Spinal cord (tissue), 9 donors: ENCODE measurements at regions not wholly inside any gene's neighbourhood (a gene's known extent, or its start where the extent isn't known, plus 50 kb on each side); places are given as distances from the start of the nearest gene placed in this dataset.
A peak's percentile ranks its signal among the peaks of the same experiment; 100 is the strongest.

Experiments used
- DNase-seq, 6 donors: peaks; one replicate each; pipeline versions ENCODE4 v3.0.0 to v3.0.0-alpha.2; 2013 to 2015; ENCODE audit warnings: low spot score in 6 of 6, low read depth in 4 of 6
- H3K27ac ChIP-seq: one replicate; pipeline ENCODE4 v1.5.1; 2013; ENCODE audit warnings: low read depth, low read length, control low read depth
- H3K27me3 ChIP-seq: one replicate; pipeline ENCODE4 v1.6.1; 2013; ENCODE audit warnings: low read length; ENCODE audit not compliant: control insufficient read depth, insufficient read depth
- H3K36me3 ChIP-seq: one replicate; pipeline ENCODE4 v1.6.1; 2013; ENCODE audit warnings: low read length; ENCODE audit not compliant: control insufficient read depth, insufficient read depth
- H3K4me1 ChIP-seq: one replicate; pipeline ENCODE4 v1.6.1; 2013; ENCODE audit warnings: low read length; ENCODE audit not compliant: control insufficient read depth, insufficient read depth
- H3K4me3 ChIP-seq: one replicate; pipeline ENCODE4 v1.5.1; 2013; ENCODE audit warnings: low read depth, low read length, control low read depth
- H3K9me3 ChIP-seq: one replicate; pipeline ENCODE4 v1.6.1; 2013; ENCODE audit warnings: low read length; ENCODE audit not compliant: control insufficient read depth, insufficient read depth
- WGBS: methylation state at CpG from one replicate; pipeline ENCODE4 v1.1.5; 2013; ENCODE audit warnings: missing lambda C conversion rate; ENCODE audit not compliant: insufficient coverage; 5-methylcytosine and 5-hydroxymethylcytosine counted together
- donor health status: healthy.

DNA sequence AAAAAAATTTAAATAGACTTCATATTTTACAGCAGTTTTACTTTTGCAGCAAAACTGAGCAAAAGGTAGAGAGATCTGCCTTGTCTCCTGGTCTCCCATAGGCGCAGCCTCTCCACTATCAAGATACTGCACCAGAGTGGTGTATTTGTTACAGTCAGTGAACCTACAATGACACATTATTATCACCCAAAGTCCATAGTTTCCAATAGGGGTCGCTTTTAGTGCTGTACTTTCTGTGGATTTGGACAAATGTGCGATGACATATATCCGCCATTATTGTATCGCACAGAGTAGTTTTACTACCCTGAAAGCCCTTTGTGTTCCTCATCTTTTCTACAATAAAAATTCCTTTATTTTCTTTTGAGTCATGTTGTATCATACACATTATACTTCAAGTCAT, 153.2 kb upstream of the CCDC179 start:
- Histone ChIP-seq H3K4me3 (no peak overlapping the region), H3K4me1 (no peaks in the 10 kb centered on the region)

GRCh38 chr11:23021287-23021863, 161.1 kb upstream of the CCDC179 start:
- no peaks in the 10 kb centered on the region for H3K4me1 ChIP-seq
- H3K27me3 ChIP-seq, result no peaks in the 10 kb centered on the region
- H3K9me3 ChIP-seq, result no peaks in the 10 kb centered on the region
- WGBS, result no CpG with 5 or more reads among the region's 4 CpGs
- H3K27ac ChIP-seq, result no peak overlapping the region
- H3K36me3 ChIP-seq, result no peaks in the 10 kb centered on the region
- DNase-seq, result peak in 4 of 6 donors; percentile 2 to 69 (median 31)
- no peak overlapping the region for H3K4me3 ChIP-seq

More for the DNA sequence above, 153.2 kb upstream of the CCDC179 start:
- WGBS, result no CpG with 5 or more reads among the region's 5 CpGs
- no peak for DNase-seq
- Histone ChIP-seq H3K27ac (no peak overlapping the region), H3K9me3 (no peaks in the 10 kb centered on the region), H3K27me3 (no peaks in the 10 kb centered on the region), H3K36me3 (no peaks in the 10 kb centered on the region)

DNA sequence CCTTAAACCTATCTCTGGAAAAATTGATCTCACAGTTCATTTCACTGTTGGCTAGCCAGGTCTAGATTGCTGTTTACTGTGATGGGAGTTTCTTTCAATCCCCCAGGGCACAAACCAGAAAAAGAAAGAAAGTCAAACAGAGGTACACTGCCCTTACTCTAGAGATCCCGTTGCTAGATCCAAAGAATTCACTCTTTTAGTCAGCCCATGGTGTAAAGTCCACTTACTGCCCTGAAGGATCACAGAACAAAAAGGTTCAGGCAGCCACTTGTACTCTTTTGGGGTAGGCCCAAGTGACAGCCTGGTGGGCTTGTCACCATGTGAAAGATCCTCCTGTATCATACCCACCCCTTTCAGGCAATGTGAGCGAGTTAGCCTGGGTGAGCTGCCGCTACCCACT, 162.6 kb upstream of the CCDC179 start:
- no peak for DNase-seq
- 83% methylated on average over 1 of the region's 3 CpGs for WGBS
- Histone ChIP-seq H3K36me3 (no peaks in the 10 kb centered on the region), H3K4me3 (no peak overlapping the region), H3K9me3 (no peaks in the 10 kb centered on the region), H3K4me1 (no peaks in the 10 kb centered on the region), H3K27ac (no peak overlapping the region), H3K27me3 (no peaks in the 10 kb centered on the region)

GRCh38 chr11:23023319-23023718, 163.0 kb upstream of the CCDC179 start:
- no CpG with 5 or more reads among the region's 2 CpGs for WGBS
- no peak for DNase-seq

DNA sequence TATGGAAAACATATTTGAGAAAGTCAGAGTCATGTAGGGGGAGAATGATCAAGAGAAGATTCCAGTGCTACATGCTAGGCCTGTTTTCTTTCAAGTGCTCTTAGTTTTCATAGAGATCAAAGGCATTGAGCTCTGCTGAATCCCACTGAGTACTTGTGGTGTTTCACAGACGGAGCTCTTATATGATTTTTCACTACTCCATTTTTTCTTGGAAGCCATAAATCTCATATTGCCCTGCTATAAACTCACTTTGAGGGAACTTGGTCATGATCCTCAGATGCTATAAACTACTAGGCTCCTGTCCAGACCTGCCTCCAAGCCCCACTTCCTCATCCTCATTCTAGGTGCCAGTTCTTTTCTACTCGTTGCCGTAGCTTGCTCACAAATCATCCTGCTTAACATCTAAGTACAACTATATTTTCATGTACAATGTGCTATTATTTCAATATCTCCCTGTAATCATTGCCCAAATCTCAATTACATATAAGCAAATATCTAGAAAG, 180.8 kb upstream of the CCDC179 start:
- no peaks in the 10 kb centered on the region for H3K4me1 ChIP-seq
- no peak for DNase-seq
- no peak overlapping the region for H3K4me3 ChIP-seq
- H3K36me3 ChIP-seq, result no peaks in the 10 kb centered on the region
- WGBS, result 67% methylated on average over 1 of the region's 3 CpGs
- H3K27ac ChIP-seq, result no peak overlapping the region
- H3K27me3 ChIP-seq, result no peaks in the 10 kb centered on the region
- no peaks in the 10 kb centered on the region for H3K9me3 ChIP-seq

More at GRCh38 chr11:23023319-23023718, 163.0 kb upstream of the CCDC179 start:
- H3K9me3 ChIP-seq, result no peaks in the 10 kb centered on the region
- no peaks in the 10 kb centered on the region for H3K27me3 ChIP-seq
- H3K36me3 ChIP-seq, result no peaks in the 10 kb centered on the region
- H3K4me1 ChIP-seq, result no peaks in the 10 kb centered on the region
- H3K4me3 ChIP-seq, result no peak overlapping the region
- H3K27ac ChIP-seq, result no peak overlapping the region

- H3K9me3 ChIP-seq, result no peaks in the 10 kb centered on the region
These were observed 198.4 kb upstream of the CCDC179 start for GRCh38 chr11:23058656-23059055.

DNA sequence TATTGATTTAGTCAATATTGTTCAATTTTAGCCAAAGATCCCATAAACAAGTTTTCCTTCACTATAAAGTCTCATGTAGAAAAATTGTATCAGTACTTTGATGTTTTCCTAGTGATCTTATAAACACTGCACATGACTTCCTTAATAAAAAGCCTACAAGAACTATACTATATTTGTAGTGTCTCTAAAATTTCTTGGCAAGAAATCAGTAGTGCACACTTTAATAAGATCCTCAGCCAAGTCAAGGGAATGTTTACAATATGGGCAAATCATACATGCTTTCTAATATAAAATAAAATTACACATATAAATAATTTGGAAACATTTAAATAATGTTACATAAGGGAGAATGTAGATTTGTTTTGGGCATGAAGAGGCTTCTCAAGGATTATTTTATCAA, 203.0 kb upstream of the CCDC179 start:
- Histone ChIP-seq H3K36me3 (no peaks in the 10 kb centered on the region), H3K9me3 (no peaks in the 10 kb centered on the region), H3K27ac (no peak overlapping the region), H3K27me3 (no peaks in the 10 kb centered on the region), H3K4me3 (no peak overlapping the region), H3K4me1 (no peaks in the 10 kb centered on the region)
- no peak for DNase-seq

More at GRCh38 chr11:23058656-23059055, 198.4 kb upstream of the CCDC179 start:
- no peaks in the 10 kb centered on the region for H3K4me1 ChIP-seq
- no peaks in the 10 kb centered on the region for H3K36me3 ChIP-seq
- no peak for DNase-seq
- no peak overlapping the region for H3K4me3 ChIP-seq
- H3K27me3 ChIP-seq, result no peaks in the 10 kb centered on the region
- no peak overlapping the region for H3K27ac ChIP-seq

GRCh38 chr11:23078289-23078971, 218.2 kb upstream of the CCDC179 start:
- Histone ChIP-seq H3K4me1 (no peaks in the 10 kb centered on the region), H3K36me3 (no peaks in the 10 kb centered on the region), H3K9me3 (no peaks in the 10 kb centered on the region), H3K27me3 (no peaks in the 10 kb centered on the region), H3K4me3 (no peak overlapping the region), H3K27ac (no peak overlapping the region)
- peak in 1 of 6 donors; percentile 10 for DNase-seq
- no CpG with 5 or more reads among the region's 5 CpGs for WGBS

DNA sequence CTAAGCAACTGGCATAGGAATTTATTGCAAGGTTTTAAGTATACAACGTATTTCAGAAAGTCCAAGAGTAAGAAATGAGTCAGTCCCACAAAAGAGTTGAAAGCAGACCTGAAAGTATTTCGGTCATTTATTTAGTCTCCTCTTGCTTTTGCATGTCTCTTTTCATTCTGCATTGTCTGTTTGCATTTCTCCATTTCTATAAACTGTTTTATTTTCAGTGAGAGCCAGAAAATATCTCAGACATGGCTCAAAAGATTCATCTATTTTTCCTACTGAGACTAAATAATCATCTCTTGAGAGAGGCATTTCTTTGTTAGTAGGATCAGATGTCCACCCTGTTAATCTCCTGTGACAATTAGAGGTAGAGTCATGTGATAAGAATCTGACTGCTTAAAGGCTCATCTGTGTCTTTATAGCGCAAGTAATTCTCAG, 219.1 kb upstream of the CCDC179 start:
- Histone ChIP-seq H3K4me3 (no peak overlapping the region), H3K27me3 (no peaks in the 10 kb centered on the region), H3K36me3 (no peaks in the 10 kb centered on the region), H3K9me3 (no peaks in the 10 kb centered on the region), H3K4me1 (no peaks in the 10 kb centered on the region), H3K27ac (no peak overlapping the region)
- DNase-seq, result no peak
- 100% methylated on average over 1 of the region's 3 CpGs for WGBS

GRCh38 chr11:23087407-23087806, 227.1 kb upstream of the CCDC179 start:
- no peak for DNase-seq
- Histone ChIP-seq H3K4me3 (no peak overlapping the region), H3K27ac (no peak overlapping the region), H3K36me3 (no peaks in the 10 kb centered on the region), H3K4me1 (no peaks in the 10 kb centered on the region), H3K27me3 (no peaks in the 10 kb centered on the region), H3K9me3 (no peaks in the 10 kb centered on the region)
- 100% methylated on average over 1 of the region's 4 CpGs for WGBS
